Neural cell (in vitro differentiated cells): ENCODE measurements at regions not wholly inside any gene's neighbourhood (a gene's known extent, or its start where the extent isn't known, plus 50 kb on each side); places are given as distances from the start of the nearest gene placed in this dataset.

Experiments
- H2AFZ ChIP-seq: fragments of 200-600, 300-800 bp; sonication (generic), shearing (Covaris generic); 2 replicates; pipeline ENCODE4 v1.6.0; 2014; ENCODE audit warnings: low read depth, mild to moderate bottlenecking, antibody characterized with exemption, low read length, moderate library complexity
- H3F3A ChIP-seq: fragments of 200-600 bp; shearing (Covaris generic); 2 replicates; pipeline ENCODE4 v1.6.1; 2016; ENCODE audit warnings: mild to moderate bottlenecking, moderate library complexity, mixed read lengths, antibody characterized with exemption, low read length; ENCODE audit not compliant: insufficient read depth, poor library complexity, severe bottlenecking
- H3K27ac ChIP-seq: fragments of 200-600, 300-800 bp; sonication (generic), shearing (Covaris generic); 2 replicates; pipeline ENCODE4 v1.5.1; 2014; ENCODE audit warnings: mild to moderate bottlenecking, low read length, moderate library complexity
- H3K27me3 ChIP-seq: fragments of 300-800, 200-600 bp; sonication (generic), shearing (Covaris generic); 2 replicates; pipeline ENCODE4 v1.6.0; 2014; ENCODE audit warnings: mild to moderate bottlenecking, low read depth, low read length, moderate library complexity; ENCODE audit not compliant: insufficient read depth
- H3K36me3 ChIP-seq: fragments of 300-800, 200-600 bp; sonication (generic), shearing (Covaris generic); 2 replicates; pipeline ENCODE4 v1.5.1; 2014; ENCODE audit warnings: mild to moderate bottlenecking, antibody characterized with exemption, low read length, moderate library complexity; ENCODE audit not compliant: insufficient read depth
- H3K4me2 ChIP-seq: fragments of 300-800, 200-600 bp; sonication (generic), shearing (Covaris generic); 2 replicates; pipeline ENCODE4 v1.6.0; 2014; ENCODE audit warnings: mild to moderate bottlenecking, low read length
- H3K4me3 ChIP-seq: fragments of 300-800, 200-600 bp; sonication (generic), shearing (Covaris generic); 2 replicates; pipeline ENCODE4 v1.5.1; 2014; ENCODE audit warnings: mild to moderate bottlenecking, low read length, moderate library complexity
- H3K79me2 ChIP-seq: fragments of 200-600 bp; shearing (Covaris generic); replicated peaks from 2 replicates; pipeline ENCODE4 v1.6.0; 2014; ENCODE audit warnings: mild to moderate bottlenecking, low read length, moderate library complexity; ENCODE audit not compliant: insufficient read depth
- H3K9ac ChIP-seq: fragments of 300-800, 200-600 bp; sonication (generic), shearing (Covaris generic); 2 replicates; pipeline ENCODE4 v1.6.1; 2016; ENCODE audit warnings: mild to moderate bottlenecking, low read length, mixed read lengths
- H3K9me2 ChIP-seq: fragments of 200-600 bp; shearing (Covaris generic); 2 replicates; pipeline ENCODE4 v1.6.1; 2016; ENCODE audit warnings: mild to moderate bottlenecking, low read length, mixed read lengths; ENCODE audit not compliant: insufficient read depth
- H3K9me3 ChIP-seq: fragments of 200-600, 300-800 bp; sonication (generic), shearing (Covaris generic); 2 replicates; pipeline ENCODE4 v1.6.1; 2016; ENCODE audit warnings: mild to moderate bottlenecking, mixed run types, low read length, moderate library complexity, mixed read lengths
- H4K20me1 ChIP-seq: fragments of 200-600 bp; shearing (Covaris generic); 2 replicates; pipeline ENCODE4 v1.6.1; 2016; ENCODE audit warnings: mild to moderate bottlenecking, mixed run types; ENCODE audit not compliant: insufficient read depth
- EP300 ChIP-seq: fragments of 450-650 bp; conservative IDR thresholded peaks from 2 replicates; pipeline ENCODE4 v1.6.1; 2014; ENCODE audit warnings: antibody characterized with exemption, mild to moderate bottlenecking, moderate library complexity; ENCODE audit not compliant: poor library complexity, severe bottlenecking
- EZH2 ChIP-seq: fragments of 200-600, 300-800 bp; shearing (Covaris generic), sonication (generic); IDR thresholded peaks from 2 replicates; pipeline ENCODE4 v1.6.1; 2014; ENCODE audit warnings: antibody characterized with exemption, low read length, borderline replicate concordance, mild to moderate bottlenecking; ENCODE audit not compliant: insufficient read depth, poor library complexity, severe bottlenecking
- MXI1 ChIP-seq: fragments of 450-650 bp; conservative IDR thresholded peaks from 2 replicates; pipeline ENCODE4 v1.6.1; 2014; ENCODE audit warnings: antibody characterized with exemption, mild to moderate bottlenecking; ENCODE audit not compliant: poor library complexity, severe bottlenecking
- POLR2AphosphoS5 ChIP-seq: IDR thresholded peaks from 2 replicates; pipeline ENCODE4 v1.6.1; 2012
- RAD21 ChIP-seq: fragments of 450-650 bp; conservative IDR thresholded peaks from 2 replicates; pipeline ENCODE4 v1.6.1; 2014; ENCODE audit warnings: antibody characterized with exemption, mild to moderate bottlenecking, moderate library complexity
- SMC3 ChIP-seq: fragments of 450-650 bp; conservative IDR thresholded peaks from 2 replicates; pipeline ENCODE4 v1.6.1; 2014; ENCODE audit warnings: antibody characterized with exemption, mild to moderate bottlenecking, moderate library complexity; ENCODE audit not compliant: poor library complexity
- TAF1 ChIP-seq: IDR thresholded peaks from 2 replicates; pipeline ENCODE4 v1.6.1; 2012; ENCODE audit warnings: low read depth
- TF ChIP-seq, protein P1 (sequence below): IDR thresholded peaks from 2 replicates; pipeline ENCODE4 v1.6.1; 2012; ENCODE audit warnings: borderline replicate concordance
- TF ChIP-seq, protein P2 (sequence below): fragments of 450-650 bp; IDR thresholded peaks from 2 replicates; pipeline ENCODE4 v1.5.1; 2014; ENCODE audit warnings: antibody characterized with exemption, mild to moderate bottlenecking, moderate library complexity; ENCODE audit not compliant: poor library complexity, severe bottlenecking

DNA sequence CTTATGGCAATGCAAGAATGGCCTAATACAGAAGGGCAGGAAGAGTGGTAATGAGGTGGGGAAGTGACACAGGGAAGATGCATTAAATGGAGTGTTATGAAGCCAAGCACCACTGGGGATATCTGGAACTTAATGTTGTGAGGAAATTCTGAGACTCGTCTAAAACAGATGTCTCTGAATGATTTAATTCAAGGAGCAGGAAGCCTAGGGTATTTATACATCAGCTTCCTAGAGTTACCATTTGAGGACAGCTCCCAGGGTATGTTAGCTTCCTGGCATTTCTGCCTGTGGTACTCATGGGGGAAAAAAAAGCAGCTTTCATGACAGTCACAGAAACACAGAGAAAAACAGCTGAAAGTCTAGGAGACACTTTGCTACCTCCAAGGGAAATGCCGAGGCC lies 989.5 kb downstream of the CBLN2 start:
- peak overlapping the region; percentile 6 for H3K4me3 ChIP-seq
- H3K9ac ChIP-seq: no peak overlapping the region
- H3K36me3 ChIP-seq: no peaks in the 10 kb centered on the region
- no peaks in the 10 kb centered on the region for H3K27me3 ChIP-seq
- H3K4me2 ChIP-seq: no peak overlapping the region
- no peaks in the 10 kb centered on the region for H4K20me1 ChIP-seq
- H3K9me3 ChIP-seq: no peaks in the 10 kb centered on the region
- no peaks in the 10 kb centered on the region for H3K9me2 ChIP-seq
- peak; percentile 12 for TF ChIP-seq POLR2AphosphoS5
- no peak for TF ChIP-seq RAD21
- no peak for TF ChIP-seq EP300
- TF ChIP-seq, protein P1, sequence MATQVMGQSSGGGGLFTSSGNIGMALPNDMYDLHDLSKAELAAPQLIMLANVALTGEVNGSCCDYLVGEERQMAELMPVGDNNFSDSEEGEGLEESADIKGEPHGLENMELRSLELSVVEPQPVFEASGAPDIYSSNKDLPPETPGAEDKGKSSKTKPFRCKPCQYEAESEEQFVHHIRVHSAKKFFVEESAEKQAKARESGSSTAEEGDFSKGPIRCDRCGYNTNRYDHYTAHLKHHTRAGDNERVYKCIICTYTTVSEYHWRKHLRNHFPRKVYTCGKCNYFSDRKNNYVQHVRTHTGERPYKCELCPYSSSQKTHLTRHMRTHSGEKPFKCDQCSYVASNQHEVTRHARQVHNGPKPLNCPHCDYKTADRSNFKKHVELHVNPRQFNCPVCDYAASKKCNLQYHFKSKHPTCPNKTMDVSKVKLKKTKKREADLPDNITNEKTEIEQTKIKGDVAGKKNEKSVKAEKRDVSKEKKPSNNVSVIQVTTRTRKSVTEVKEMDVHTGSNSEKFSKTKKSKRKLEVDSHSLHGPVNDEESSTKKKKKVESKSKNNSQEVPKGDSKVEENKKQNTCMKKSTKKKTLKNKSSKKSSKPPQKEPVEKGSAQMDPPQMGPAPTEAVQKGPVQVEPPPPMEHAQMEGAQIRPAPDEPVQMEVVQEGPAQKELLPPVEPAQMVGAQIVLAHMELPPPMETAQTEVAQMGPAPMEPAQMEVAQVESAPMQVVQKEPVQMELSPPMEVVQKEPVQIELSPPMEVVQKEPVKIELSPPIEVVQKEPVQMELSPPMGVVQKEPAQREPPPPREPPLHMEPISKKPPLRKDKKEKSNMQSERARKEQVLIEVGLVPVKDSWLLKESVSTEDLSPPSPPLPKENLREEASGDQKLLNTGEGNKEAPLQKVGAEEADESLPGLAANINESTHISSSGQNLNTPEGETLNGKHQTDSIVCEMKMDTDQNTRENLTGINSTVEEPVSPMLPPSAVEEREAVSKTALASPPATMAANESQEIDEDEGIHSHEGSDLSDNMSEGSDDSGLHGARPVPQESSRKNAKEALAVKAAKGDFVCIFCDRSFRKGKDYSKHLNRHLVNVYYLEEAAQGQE: no peak
- TF ChIP-seq TAF1: no peak
- TF ChIP-seq MXI1: no peak
- no peak for TF ChIP-seq SMC3
- TF ChIP-seq EZH2: no peak
- no peaks in the 10 kb centered on the region for H3K79me2 ChIP-seq
- no peaks in the 10 kb centered on the region for H3F3A ChIP-seq
- no peak overlapping the region for H2AFZ ChIP-seq
- H3K27ac ChIP-seq: peak overlapping the region; percentile 29

DNA sequence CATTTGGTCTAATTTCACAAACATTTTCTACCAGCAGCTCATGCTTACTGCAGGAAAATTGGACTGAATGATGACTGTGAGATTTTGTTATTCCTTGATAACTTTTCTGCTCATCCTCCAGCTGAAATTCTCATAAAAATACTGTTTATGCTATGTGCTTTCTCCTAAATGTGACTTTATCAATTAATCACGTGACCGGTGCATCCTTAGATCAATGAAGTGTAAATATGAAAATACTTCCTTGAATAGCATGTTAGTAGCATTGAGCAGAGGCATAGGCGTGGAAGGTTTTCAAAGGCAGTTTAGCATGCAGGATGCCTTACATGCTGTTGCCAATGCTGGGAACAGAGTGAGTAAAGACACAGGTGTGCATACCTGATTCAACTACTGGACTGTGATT lies 1002.5 kb downstream of the CBLN2 start:
- H3K36me3 ChIP-seq: no peaks in the 10 kb centered on the region
- H3K4me3 ChIP-seq: no peak overlapping the region
- no peaks in the 10 kb centered on the region for H3F3A ChIP-seq
- H3K9me2 ChIP-seq: no peaks in the 10 kb centered on the region
- H3K27me3 ChIP-seq: no peaks in the 10 kb centered on the region
- TF ChIP-seq, protein P1: no peak
- TF ChIP-seq POLR2AphosphoS5: no peak
- no peak for TF ChIP-seq TAF1
- no peak for TF ChIP-seq EZH2
- TF ChIP-seq, protein P2, sequence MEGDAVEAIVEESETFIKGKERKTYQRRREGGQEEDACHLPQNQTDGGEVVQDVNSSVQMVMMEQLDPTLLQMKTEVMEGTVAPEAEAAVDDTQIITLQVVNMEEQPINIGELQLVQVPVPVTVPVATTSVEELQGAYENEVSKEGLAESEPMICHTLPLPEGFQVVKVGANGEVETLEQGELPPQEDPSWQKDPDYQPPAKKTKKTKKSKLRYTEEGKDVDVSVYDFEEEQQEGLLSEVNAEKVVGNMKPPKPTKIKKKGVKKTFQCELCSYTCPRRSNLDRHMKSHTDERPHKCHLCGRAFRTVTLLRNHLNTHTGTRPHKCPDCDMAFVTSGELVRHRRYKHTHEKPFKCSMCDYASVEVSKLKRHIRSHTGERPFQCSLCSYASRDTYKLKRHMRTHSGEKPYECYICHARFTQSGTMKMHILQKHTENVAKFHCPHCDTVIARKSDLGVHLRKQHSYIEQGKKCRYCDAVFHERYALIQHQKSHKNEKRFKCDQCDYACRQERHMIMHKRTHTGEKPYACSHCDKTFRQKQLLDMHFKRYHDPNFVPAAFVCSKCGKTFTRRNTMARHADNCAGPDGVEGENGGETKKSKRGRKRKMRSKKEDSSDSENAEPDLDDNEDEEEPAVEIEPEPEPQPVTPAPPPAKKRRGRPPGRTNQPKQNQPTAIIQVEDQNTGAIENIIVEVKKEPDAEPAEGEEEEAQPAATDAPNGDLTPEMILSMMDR: no peak
- TF ChIP-seq SMC3: no peak
- TF ChIP-seq RAD21: no peak
- TF ChIP-seq EP300: no peak
- no peak for TF ChIP-seq MXI1
- no peaks in the 10 kb centered on the region for H3K79me2 ChIP-seq
- H4K20me1 ChIP-seq: no peaks in the 10 kb centered on the region
- H3K4me2 ChIP-seq: no peak overlapping the region
- H2AFZ ChIP-seq: no peak overlapping the region
- no peak overlapping the region for H3K9ac ChIP-seq
- H3K9me3 ChIP-seq: peaks cover 7% of the 10 kb centered on the region
- H3K27ac ChIP-seq: no peak overlapping the region
